Astrocyte of the cerebellum (primary cell): ENCODE measurements at regions not wholly inside any gene's neighbourhood (a gene's known extent, or its start where the extent isn't known, plus 50 kb on each side); places are given as distances from the start of the nearest gene placed in this dataset.

Experiments used
- DNase-seq: peaks from one replicate; pipeline ENCODE4 v3.0.0-alpha.2; 2011; ENCODE audit warnings: low read depth
- H3K4me3 ChIP-seq: 2 replicates; pipeline ENCODE4 v1.5.1; 2011; ENCODE audit warnings: mild to moderate bottlenecking, low read depth, low read length, moderate library complexity
- in situ Hi-C: cut with HindIII; loops from 2 replicates; pipeline ENCODE4 v1.10.0; 2017; ENCODE audit warnings: low sequenced_read_pairs
- TF ChIP-seq, protein P1 (sequence below): IDR thresholded peaks from 2 replicates; pipeline ENCODE4 v1.5.1; 2012; ENCODE audit warnings: low read length, low read depth, moderate library complexity, mild to moderate bottlenecking; ENCODE audit errors: missing control alignments

DNA sequence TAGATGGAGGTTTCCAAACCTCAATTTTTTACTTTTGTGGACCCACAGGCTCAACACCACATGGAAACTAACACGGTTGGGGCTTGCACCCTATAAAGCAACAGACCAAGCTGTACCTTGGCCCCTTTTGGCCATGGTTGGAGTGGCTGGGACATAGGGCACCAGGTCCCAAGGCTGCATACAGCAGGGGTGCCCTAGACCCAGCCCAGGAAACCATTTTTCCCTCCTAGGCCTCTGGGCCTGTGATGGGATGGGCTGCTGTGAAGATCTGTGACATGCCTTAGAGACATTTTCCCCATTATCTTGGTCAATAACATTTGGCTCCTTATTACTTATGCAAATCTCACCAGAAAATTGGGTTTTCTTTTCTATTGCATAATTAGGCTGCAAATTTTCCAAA, 337.0 kb upstream of the CADM2 start:
- in situ Hi-C loops, result no loop called here
- H3K4me3 ChIP-seq, result no peak overlapping the region
- DNase-seq, result no peak
- TF ChIP-seq, protein P1, sequence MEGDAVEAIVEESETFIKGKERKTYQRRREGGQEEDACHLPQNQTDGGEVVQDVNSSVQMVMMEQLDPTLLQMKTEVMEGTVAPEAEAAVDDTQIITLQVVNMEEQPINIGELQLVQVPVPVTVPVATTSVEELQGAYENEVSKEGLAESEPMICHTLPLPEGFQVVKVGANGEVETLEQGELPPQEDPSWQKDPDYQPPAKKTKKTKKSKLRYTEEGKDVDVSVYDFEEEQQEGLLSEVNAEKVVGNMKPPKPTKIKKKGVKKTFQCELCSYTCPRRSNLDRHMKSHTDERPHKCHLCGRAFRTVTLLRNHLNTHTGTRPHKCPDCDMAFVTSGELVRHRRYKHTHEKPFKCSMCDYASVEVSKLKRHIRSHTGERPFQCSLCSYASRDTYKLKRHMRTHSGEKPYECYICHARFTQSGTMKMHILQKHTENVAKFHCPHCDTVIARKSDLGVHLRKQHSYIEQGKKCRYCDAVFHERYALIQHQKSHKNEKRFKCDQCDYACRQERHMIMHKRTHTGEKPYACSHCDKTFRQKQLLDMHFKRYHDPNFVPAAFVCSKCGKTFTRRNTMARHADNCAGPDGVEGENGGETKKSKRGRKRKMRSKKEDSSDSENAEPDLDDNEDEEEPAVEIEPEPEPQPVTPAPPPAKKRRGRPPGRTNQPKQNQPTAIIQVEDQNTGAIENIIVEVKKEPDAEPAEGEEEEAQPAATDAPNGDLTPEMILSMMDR, result no peak

DNA sequence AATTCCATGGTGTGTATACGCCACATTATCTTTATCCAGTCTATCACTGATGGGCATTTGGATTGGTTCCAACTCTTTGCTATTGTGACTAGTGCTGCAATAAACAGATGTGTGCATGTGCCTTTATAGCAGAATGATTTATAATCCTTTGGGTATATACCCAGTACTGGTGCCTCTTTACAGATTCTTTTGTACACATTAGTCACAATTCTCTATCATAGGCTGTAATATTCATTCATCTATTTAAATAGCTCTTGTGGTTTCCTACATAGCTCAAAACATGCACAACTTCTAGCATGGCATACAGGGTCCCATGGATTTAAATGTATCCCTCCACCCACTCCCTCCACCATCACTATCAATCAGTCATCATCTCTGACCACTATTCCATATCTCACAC, 324.1 kb upstream of the CADM2 start:
- H3K4me3 ChIP-seq, result no peak overlapping the region
- TF ChIP-seq, protein P1, result no peak
- in situ Hi-C loops, result no loop called here
- no peak for DNase-seq

DNA sequence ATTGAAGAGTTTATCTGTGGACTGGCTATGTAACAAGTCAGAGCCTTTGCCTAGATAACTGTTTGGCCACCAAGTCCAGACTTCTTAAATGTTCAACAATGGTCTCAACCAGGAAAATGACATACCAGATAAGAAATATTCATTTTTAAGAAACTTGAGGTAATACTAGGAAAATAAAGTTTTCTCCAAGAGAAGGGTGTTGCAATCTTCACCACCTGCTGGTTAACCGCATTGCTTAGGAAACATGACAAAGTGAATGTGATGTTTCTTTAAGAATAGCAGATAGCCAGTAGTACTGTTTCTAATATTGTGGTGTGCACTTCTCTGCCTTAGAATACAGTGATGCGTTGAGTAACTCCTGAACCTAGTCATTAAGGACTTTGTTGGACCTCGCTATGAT, 321.5 kb upstream of the CADM2 start:
- in situ Hi-C loops, result no loop called here
- DNase-seq, result no peak
- no peak overlapping the region for H3K4me3 ChIP-seq
- TF ChIP-seq, protein P1, result no peak

DNA sequence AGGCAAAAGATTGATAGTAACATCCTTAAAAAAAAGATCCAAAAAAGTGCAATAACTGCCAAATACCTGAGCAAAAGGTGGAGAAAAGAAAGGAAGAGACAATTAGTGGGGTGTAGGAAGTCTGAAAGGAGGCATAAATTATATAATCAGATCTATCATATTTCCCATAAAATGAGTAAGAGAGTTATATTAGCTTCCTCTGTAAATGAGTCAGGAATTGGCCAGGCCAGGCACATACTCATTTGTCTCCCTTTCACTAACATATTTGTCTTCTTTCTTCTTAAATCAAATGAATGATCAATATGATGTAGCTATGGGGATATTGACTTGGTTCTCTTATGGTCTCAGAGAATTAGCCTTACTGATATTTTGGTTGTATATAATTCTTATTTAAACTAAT, 292.3 kb upstream of the CADM2 start:
- no peak for DNase-seq
- no peak overlapping the region for H3K4me3 ChIP-seq
- in situ Hi-C loops, result no loop called here
- TF ChIP-seq, protein P1, result no peak

DNA sequence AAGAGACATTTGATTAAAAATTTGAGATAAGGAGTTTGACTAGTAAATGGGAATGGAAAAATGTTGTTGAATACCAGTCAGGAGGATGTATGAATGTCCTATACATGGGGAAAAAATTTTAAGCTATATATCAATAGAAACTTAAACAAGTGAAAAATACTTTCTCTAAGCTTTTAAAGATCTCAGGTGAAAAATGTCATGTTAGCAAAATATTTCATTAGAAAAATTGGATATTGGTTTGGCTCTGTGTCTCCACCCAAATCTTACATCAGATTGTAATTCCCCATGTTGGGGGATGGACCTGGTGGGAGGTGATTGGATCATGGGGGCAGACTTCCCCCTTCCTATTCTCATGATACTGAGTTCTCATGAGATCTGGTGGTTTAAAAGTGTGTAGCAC, 279.6 kb upstream of the CADM2 start:
- DNase-seq, result no peak

DNA sequence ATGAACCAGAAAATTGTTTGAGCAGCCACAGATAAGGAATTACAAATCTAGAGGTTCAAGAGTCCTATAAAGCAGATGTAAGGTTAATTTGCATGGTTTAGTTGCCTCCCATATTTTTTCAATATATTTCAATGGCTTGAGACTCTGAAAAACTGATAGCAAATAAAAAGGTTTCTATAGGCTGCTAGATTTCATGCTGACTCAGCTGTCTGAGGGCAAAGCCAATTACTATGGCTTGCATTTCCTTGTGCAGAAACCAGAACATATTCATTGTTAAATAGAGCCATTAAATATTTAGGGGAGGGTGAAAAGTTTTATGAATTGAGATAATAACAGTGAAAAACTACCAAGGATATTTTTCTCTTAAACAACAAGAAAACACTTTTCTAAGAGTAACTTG, 278.1 kb upstream of the CADM2 start:
- H3K4me3 ChIP-seq, result no peak overlapping the region
- no peak for DNase-seq
- TF ChIP-seq, protein P1, result no peak
- in situ Hi-C loops, result no loop called here

More for the DNA sequence above, 279.6 kb upstream of the CADM2 start:
- no peak overlapping the region for H3K4me3 ChIP-seq
- TF ChIP-seq, protein P1, result no peak
- in situ Hi-C loops, result no loop called here

DNA sequence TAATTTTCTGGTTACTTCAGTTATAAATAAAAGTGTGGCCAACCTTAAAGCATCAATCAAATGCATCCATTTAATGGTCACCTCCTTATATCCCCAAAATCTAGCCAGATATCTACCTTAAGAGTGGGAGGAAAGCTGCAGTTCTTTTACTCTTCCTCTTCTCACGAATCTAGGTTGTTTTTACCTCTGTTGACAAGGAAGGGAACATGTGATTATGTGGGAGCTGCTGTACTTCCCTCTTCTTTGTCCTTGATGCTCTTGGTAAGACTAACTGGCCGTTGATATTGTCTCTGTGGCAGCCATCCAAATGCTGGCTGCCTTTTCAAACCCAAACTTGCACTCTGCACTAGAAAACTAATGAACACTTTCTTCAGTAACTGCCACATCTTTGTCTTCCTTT, 275.3 kb upstream of the CADM2 start:
- TF ChIP-seq, protein P1, result no peak
- in situ Hi-C loops, result no loop called here

More for the DNA sequence above, 275.3 kb upstream of the CADM2 start:
- no peak for DNase-seq
- no peak overlapping the region for H3K4me3 ChIP-seq
